ENCODE measurements at regions not wholly inside any gene's neighbourhood (a gene's known extent, or its start where the extent isn't known, plus 50 kb on each side); places are given as distances from the start of the nearest gene placed in this dataset.

- TF ChIP-seq CTCF (IDR thresholded peaks at IDR 0.05) = no peak
Observed at GRCh38 chr10:104520653-104521052, 120.4 kb upstream of the SORCS3 start.

GRCh38 chr10:104521901-104522694 is 119.0 kb upstream of the SORCS3 start:
- no peak for TF ChIP-seq CTCF (IDR thresholded peaks at IDR 0.05)

- no peak for TF ChIP-seq CTCF (IDR thresholded peaks at IDR 0.05)
Observed at GRCh38 chr10:104526188-104526587, 114.9 kb upstream of the SORCS3 start.

- TF ChIP-seq CTCF (IDR thresholded peaks at IDR 0.05) = no peak
Observed at GRCh38 chr10:104527013-104527412, 114.1 kb upstream of the SORCS3 start.

GRCh38 chr10:104540181-104540580 is 100.9 kb upstream of the SORCS3 start:
- TF ChIP-seq CTCF (IDR thresholded peaks at IDR 0.05) = no peak

- no peak for TF ChIP-seq CTCF (IDR thresholded peaks at IDR 0.05)
Observed at GRCh38 chr10:104541820-104542219, 99.3 kb upstream of the SORCS3 start.

- no peak for TF ChIP-seq CTCF (IDR thresholded peaks at IDR 0.05)
Observed at GRCh38 chr10:104546336-104546735, 94.8 kb upstream of the SORCS3 start.

GRCh38 chr10:104546756-104547155 is 94.3 kb upstream of the SORCS3 start:
- TF ChIP-seq CTCF (IDR thresholded peaks at IDR 0.05) = no peak

Measured in LNCAP (cell line).